ENCODE measurements at regions not wholly inside any gene's neighbourhood (a gene's known extent, or its start where the extent isn't known, plus 50 kb on each side); places are given as distances from the start of the nearest gene placed in this dataset.

GRCh38 chr18:4544142-4544541 lies 89.0 kb upstream of the DLGAP1 start:
- H2AFZ ChIP-seq (ENCODE audit: insufficient read depth, low read depth, low read length, poor library complexity, severe bottlenecking) = no peak overlapping the region
- no peaks in the 10 kb centered on the region for H3K4me1 Mint-ChIP-seq

GRCh38 chr18:4543711-4544110 lies 88.6 kb upstream of the DLGAP1 start:
- Histone ChIP-seq H3K4me1 (ENCODE audit: control insufficient read depth in 1 of 2, insufficient read depth in 2 of 2, low read length in 2 of 2) (no peaks in the 10 kb centered on the region), H3K27me3 (ENCODE audit: control insufficient read depth in 2 of 2, insufficient read depth in 2 of 2, low read length in 2 of 2) (no peaks in the 10 kb centered on the region), H3K79me2 (ENCODE audit: insufficient read depth, low read length) (no peaks in the 10 kb centered on the region), H4K20me1 (ENCODE audit: insufficient read depth, low read length) (no peaks in the 10 kb centered on the region), H3K4me3 (replicated peaks in 1 of 3; ENCODE audit: low read depth in 2 of 3, low read length in 3 of 3) (no peak overlapping the region), H3K9ac (ENCODE audit: insufficient read depth, low read length, poor library complexity, severe bottlenecking) (no peak overlapping the region), H3K36me3 (replicated peaks in 1 of 2; ENCODE audit: control insufficient read depth in 1 of 2, insufficient read depth in 2 of 2, low read length in 2 of 2) (no peaks in the 10 kb centered on the region), H3K9me3 (replicated peaks in 1 of 2; ENCODE audit: control insufficient read depth in 1 of 2, insufficient read depth in 1 of 2, low read length in 2 of 2) (peaks cover 4 to 6% of the 10 kb centered on the region in 2 donors), H3K4me2 (replicated peaks; ENCODE audit: extremely low read depth, low read length, poor library complexity, severe bottlenecking) (no peak overlapping the region), H3K27ac (ENCODE audit: low read depth in 1 of 2, low read length in 2 of 2) (no peak overlapping the region), H2AFZ (ENCODE audit: insufficient read depth, low read depth, low read length, poor library complexity, severe bottlenecking) (no peak overlapping the region)
- peaks cover 0 to 9% (median 3%) of the 10 kb centered on the region in 7 donors for H3K9me3 Mint-ChIP-seq
- no peak for DNase-seq
- peaks cover 0 to 2% (median 0%) of the 10 kb centered on the region in 3 donors for H3K27me3 Mint-ChIP-seq (ENCODE audit: low read depth in 3 of 3)
- H3K4me1 Mint-ChIP-seq = no peaks in the 10 kb centered on the region
- H3K36me3 Mint-ChIP-seq = no peaks in the 10 kb centered on the region
- no peak overlapping the region for H3K4me3 Mint-ChIP-seq
- no peak overlapping the region for H3K27ac Mint-ChIP-seq
- no peak for TF ChIP-seq CTCF (IDR thresholded peaks at IDR 0.05)
- intact Hi-C loops (cut with micrococcal nuclease) = no loop called here

More at GRCh38 chr18:4544142-4544541, 89.0 kb upstream of the DLGAP1 start:
- Histone ChIP-seq H3K4me1 (ENCODE audit: control insufficient read depth in 1 of 2, insufficient read depth in 2 of 2, low read length in 2 of 2) (no peaks in the 10 kb centered on the region), H3K36me3 (replicated peaks in 1 of 2; ENCODE audit: control insufficient read depth in 1 of 2, insufficient read depth in 2 of 2, low read length in 2 of 2) (no peaks in the 10 kb centered on the region), H3K9me3 (replicated peaks in 1 of 2; ENCODE audit: control insufficient read depth in 1 of 2, insufficient read depth in 1 of 2, low read length in 2 of 2) (peaks cover 4 to 6% of the 10 kb centered on the region in 2 donors), H4K20me1 (ENCODE audit: insufficient read depth, low read length) (no peaks in the 10 kb centered on the region), H3K27ac (ENCODE audit: low read depth in 1 of 2, low read length in 2 of 2) (no peak overlapping the region), H3K9ac (ENCODE audit: insufficient read depth, low read length, poor library complexity, severe bottlenecking) (no peak overlapping the region), H3K27me3 (ENCODE audit: control insufficient read depth in 2 of 2, insufficient read depth in 2 of 2, low read length in 2 of 2) (no peaks in the 10 kb centered on the region), H3K4me2 (replicated peaks; ENCODE audit: extremely low read depth, low read length, poor library complexity, severe bottlenecking) (no peak overlapping the region), H3K4me3 (replicated peaks in 1 of 3; ENCODE audit: low read depth in 2 of 3, low read length in 3 of 3) (no peak overlapping the region), H3K79me2 (ENCODE audit: insufficient read depth, low read length) (no peaks in the 10 kb centered on the region)
- no peak for DNase-seq
- Mint-ChIP-seq H3K9me3 (peaks cover 0 to 6% (median 3%) of the 10 kb centered on the region in 7 donors), H3K36me3 (no peaks in the 10 kb centered on the region), H3K27ac (no peak overlapping the region), H3K4me3 (no peak overlapping the region), H3K27me3 (ENCODE audit: low read depth in 3 of 3) (no peaks in the 10 kb centered on the region)
- intact Hi-C loops (cut with micrococcal nuclease) = no loop called here
- TF ChIP-seq CTCF (IDR thresholded peaks at IDR 0.05) = no peak
- no CpG with 5 or more reads among the region's 6 CpGs for WGBS (ENCODE audit: insufficient coverage)
